GM23338 (cell line): ENCODE measurements at regions not wholly inside any gene's neighbourhood (a gene's known extent, or its start where the extent isn't known, plus 50 kb on each side); places are given as distances from the start of the nearest gene placed in this dataset.

Experiments
- ATAC-seq: fragments of 200-7000 bp; cut with Tn5 transposase; 3 replicates; pipeline ENCODE4 v1.9.1; 2020
- DNase-seq: peaks from one replicate; pipeline ENCODE4 v3.0.0-alpha.2; 2015; ENCODE audit warnings: low spot score
- H2AFZ ChIP-seq: fragments of 200-600 bp; sonication (generic); 2 replicates; pipeline ENCODE4 v1.8.0; 2016; ENCODE audit warnings: antibody characterized with exemption, mild to moderate bottlenecking, moderate library complexity
- H3F3A ChIP-seq: fragments of 200-600 bp; sonication (generic); replicated peaks from 2 replicates; pipeline ENCODE4 v1.8.0; 2017; ENCODE audit warnings: antibody characterized with exemption, mixed run types, low read depth
- H3K27ac ChIP-seq: fragments of 200-600 bp; sonication (generic); 2 replicates; pipeline ENCODE4 v1.6.1; 2016; ENCODE audit warnings: low read depth
- H3K27me3 ChIP-seq: fragments of 200-600 bp; sonication (generic); 2 replicates; pipeline ENCODE4 v1.8.0; 2016; ENCODE audit warnings: mild to moderate bottlenecking, mixed run types, moderate library complexity; ENCODE audit not compliant: insufficient read depth
- H3K36me3 ChIP-seq: fragments of 200-600 bp; sonication (generic); 2 replicates; pipeline ENCODE4 v1.8.0; 2016; ENCODE audit warnings: mild to moderate bottlenecking; ENCODE audit not compliant: insufficient read depth
- H3K4me1 ChIP-seq: fragments of 200-600 bp; sonication (generic); 2 replicates; pipeline ENCODE4 v1.8.0; 2016; ENCODE audit warnings: mild to moderate bottlenecking, moderate library complexity; ENCODE audit not compliant: insufficient read depth
- H3K4me2 ChIP-seq: fragments of 200-600 bp; sonication (generic); 2 replicates; pipeline ENCODE4 v1.7.1; 2017; ENCODE audit warnings: mixed run types
- H3K4me3 ChIP-seq: fragments of 200-600 bp; sonication (generic); 2 replicates; pipeline ENCODE4 v1.6.1; 2016; ENCODE audit warnings: mixed run types
- H3K79me2 ChIP-seq: fragments of 200-600 bp; sonication (generic); replicated peaks from 2 replicates; pipeline ENCODE4 v1.8.0; 2017; ENCODE audit warnings: mild to moderate bottlenecking; ENCODE audit not compliant: insufficient read depth
- H3K9me2 ChIP-seq: fragments of 200-600 bp; sonication (generic); 2 replicates; pipeline ENCODE4 v1.8.0; 2017; ENCODE audit not compliant: insufficient read depth
- H4K20me1 ChIP-seq: fragments of 200-600 bp; sonication (generic); replicated peaks from 2 replicates; pipeline ENCODE4 v1.8.0; 2017; ENCODE audit warnings: mild to moderate bottlenecking; ENCODE audit not compliant: insufficient read depth
- H3K27ac Mint-ChIP-seq: 2 replicates; pipeline ENCODE4 v1.8.0; 2020; ENCODE audit warnings: inconsistent platforms, mild to moderate bottlenecking, moderate library complexity, mixed read lengths
- H3K27me3 Mint-ChIP-seq: 3 replicates; pipeline ENCODE4 v1.8.0; 2022; ENCODE audit warnings: low read depth, mild to moderate bottlenecking, moderate library complexity, mixed read lengths, inconsistent platforms; ENCODE audit not compliant: insufficient read depth, poor library complexity
- H3K36me3 Mint-ChIP-seq: 3 replicates; pipeline ENCODE4 v1.8.0; 2021; ENCODE audit warnings: low read depth, mild to moderate bottlenecking, inconsistent platforms, moderate library complexity, mixed read lengths
- H3K4me1 Mint-ChIP-seq: 3 replicates; pipeline ENCODE4 v1.8.0; 2020; ENCODE audit warnings: mild to moderate bottlenecking, inconsistent platforms, mixed read lengths
- H3K4me3 Mint-ChIP-seq: 3 replicates; pipeline ENCODE4 v1.8.0; 2021; ENCODE audit warnings: moderate library complexity, mild to moderate bottlenecking, inconsistent platforms, mixed read lengths
- H3K9me3 Mint-ChIP-seq: 3 replicates; pipeline ENCODE4 v1.8.0; 2020; ENCODE audit warnings: moderate library complexity, mild to moderate bottlenecking, inconsistent platforms, mixed read lengths
- ETS1 ChIP-seq: IDR thresholded peaks from 2 replicates; pipeline ENCODE4 v1.6.1; 2016; ENCODE audit warnings: antibody characterized with exemption
- JUNB ChIP-seq: IDR thresholded peaks from one replicate; pipeline ENCODE4 v1.6.1; 2016; ENCODE audit warnings: antibody characterized with exemption; ENCODE audit not compliant: unreplicated experiment
- NANOG ChIP-seq: IDR thresholded peaks from 2 replicates; pipeline ENCODE4 v1.6.1; 2016; ENCODE audit warnings: antibody characterized with exemption, borderline replicate concordance
- POLR2AphosphoS5 ChIP-seq: IDR thresholded peaks from 2 replicates; pipeline ENCODE4 v1.6.1; 2016; ENCODE audit warnings: antibody characterized with exemption, low read depth
- REST ChIP-seq: IDR thresholded peaks from one replicate; pipeline ENCODE4 v1.6.1; 2018; ENCODE audit warnings: antibody characterized with exemption; ENCODE audit not compliant: unreplicated experiment
- STAT1 ChIP-seq: IDR thresholded peaks from one replicate; pipeline ENCODE4 v1.6.1; 2016; ENCODE audit warnings: antibody characterized with exemption; ENCODE audit not compliant: unreplicated experiment
- ZNF114 ChIP-seq: fragments of 250-450 bp; sonication (Bioruptor Pico); IDR thresholded peaks from 2 replicates; pipeline ENCODE4 v1.5.0; 2020; ENCODE audit warnings: mild to moderate bottlenecking, moderate library complexity
- ZNF462 ChIP-seq: fragments of 250-450 bp; sonication (Bioruptor Pico); IDR thresholded peaks from 2 replicates; pipeline ENCODE4 v1.5.0; 2020; ENCODE audit warnings: mild to moderate bottlenecking, moderate library complexity

GRCh38 chr12:30178916-30179315 lies 395.2 kb upstream of the TMTC1 start:
- no peak overlapping the region for H3K4me3 Mint-ChIP-seq
- TF ChIP-seq NANOG (no peak), ETS1 (no peak), REST (no peak), JUNB (no peak), POLR2AphosphoS5 (no peak), STAT1 (no peak), ZNF114 (no peak), ZNF462 (no peak)
- DNase-seq: no peak
- Histone ChIP-seq H3K9me2 (peaks cover 3% of the 10 kb centered on the region; the same call in 1 of the 2 replicates), H3K27me3 (no peaks in the 10 kb centered on the region), H3K4me2 (no peak overlapping the region), H3K36me3 (no peaks in the 10 kb centered on the region), H3K27ac (no peak overlapping the region), H2AFZ (no peak overlapping the region), H3K79me2 (no peaks in the 10 kb centered on the region), H3K4me3 (no peak overlapping the region), H3K4me1 (no peaks in the 10 kb centered on the region), H3F3A (no peaks in the 10 kb centered on the region), H4K20me1 (no peaks in the 10 kb centered on the region)
- H3K27ac Mint-ChIP-seq: no peak overlapping the region
- no peaks in the 10 kb centered on the region; the same call in 1 of the 3 replicates for H3K4me1 Mint-ChIP-seq
- H3K27me3 Mint-ChIP-seq: peaks cover 3% of the 10 kb centered on the region
- no peak for ATAC-seq
- no peaks in the 10 kb centered on the region; the same call in 2 of the 3 replicates for H3K9me3 Mint-ChIP-seq
- H3K36me3 Mint-ChIP-seq: no peaks in the 10 kb centered on the region
